Ascending aorta (tissue), 2 donors: ENCODE measurements at regions not wholly inside any gene's neighbourhood (a gene's known extent, or its start where the extent isn't known, plus 50 kb on each side); places are given as distances from the start of the nearest gene placed in this dataset.

Experiments used
- DNase-seq, 2 donors: peaks; one replicate each; pipeline ENCODE4 v3.0.0-alpha.2; 2019; ENCODE audit warnings: low spot score in 2 of 2
- H3K27ac ChIP-seq, 2 donors: fragments of 200-600 bp; sonication (generic); one replicate each; pipeline ENCODE4 v1.5.1; 2016 to 2017; ENCODE audit warnings: mild to moderate bottlenecking in 1 of 2
- H3K27me3 ChIP-seq: fragments of 200-600 bp; sonication (generic); one replicate; pipeline ENCODE4 v1.5.1; 2017
- H3K36me3 ChIP-seq, 2 donors: fragments of 200-600 bp; sonication (generic); one replicate each; pipeline ENCODE4 v1.5.1; 2016
- H3K4me1 ChIP-seq, 2 donors: fragments of 200-600 bp; sonication (generic); one replicate each; pipeline ENCODE4 v1.5.1; 2016 to 2017; ENCODE audit warnings: mild to moderate bottlenecking in 1 of 2
- H3K4me3 ChIP-seq, 2 donors: fragments of 200-600 bp; sonication (generic); one replicate each; pipeline ENCODE4 v1.5.1; 2016 to 2017; ENCODE audit warnings: mild to moderate bottlenecking in 1 of 2
- H3K9me3 ChIP-seq, 2 donors: fragments of 200-600 bp; sonication (generic); one replicate each; pipeline ENCODE4 v1.5.1; 2016
- intact Hi-C: fragments of 100-400 bp; cut with DNase I; formaldehyde crosslinking; loops from one replicate; pipeline ENCODE4 v1.15.1; 2023
- TF ChIP-seq, protein P1 (sequence below), 3 experiments: fragments of 200-600 bp in 2 of 3; fragments of 450-650 bp in 1 of 3; sonication (generic) in 2 of 3; IDR thresholded peaks; one replicate each; pipeline ENCODE4 v1.5.1; 2016 to 2019; ENCODE audit warnings: antibody characterized with exemption in 3 of 3, mild to moderate bottlenecking in 1 of 3, moderate library complexity in 1 of 3

GRCh38 chr3:1696669-1697275 is 401.9 kb upstream of the CNTN4 start:
- TF ChIP-seq, protein P1, sequence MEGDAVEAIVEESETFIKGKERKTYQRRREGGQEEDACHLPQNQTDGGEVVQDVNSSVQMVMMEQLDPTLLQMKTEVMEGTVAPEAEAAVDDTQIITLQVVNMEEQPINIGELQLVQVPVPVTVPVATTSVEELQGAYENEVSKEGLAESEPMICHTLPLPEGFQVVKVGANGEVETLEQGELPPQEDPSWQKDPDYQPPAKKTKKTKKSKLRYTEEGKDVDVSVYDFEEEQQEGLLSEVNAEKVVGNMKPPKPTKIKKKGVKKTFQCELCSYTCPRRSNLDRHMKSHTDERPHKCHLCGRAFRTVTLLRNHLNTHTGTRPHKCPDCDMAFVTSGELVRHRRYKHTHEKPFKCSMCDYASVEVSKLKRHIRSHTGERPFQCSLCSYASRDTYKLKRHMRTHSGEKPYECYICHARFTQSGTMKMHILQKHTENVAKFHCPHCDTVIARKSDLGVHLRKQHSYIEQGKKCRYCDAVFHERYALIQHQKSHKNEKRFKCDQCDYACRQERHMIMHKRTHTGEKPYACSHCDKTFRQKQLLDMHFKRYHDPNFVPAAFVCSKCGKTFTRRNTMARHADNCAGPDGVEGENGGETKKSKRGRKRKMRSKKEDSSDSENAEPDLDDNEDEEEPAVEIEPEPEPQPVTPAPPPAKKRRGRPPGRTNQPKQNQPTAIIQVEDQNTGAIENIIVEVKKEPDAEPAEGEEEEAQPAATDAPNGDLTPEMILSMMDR (IDR thresholded peaks at IDR 0.05), result no peak
- intact Hi-C loops, result no loop called here

GRCh38 chr3:1699361-1699920 is 399.2 kb upstream of the CNTN4 start:
- no peaks in the 10 kb centered on the region for H3K27me3 ChIP-seq
- H3K27ac ChIP-seq, result no peak overlapping the region
- H3K36me3 ChIP-seq, result no peaks in the 10 kb centered on the region
- H3K9me3 ChIP-seq, result no peaks in the 10 kb centered on the region
- no peak overlapping the region for H3K4me3 ChIP-seq
- DNase-seq, result no peak
- H3K4me1 ChIP-seq, result no peaks in the 10 kb centered on the region
- intact Hi-C loops, result no loop called here
- TF ChIP-seq, protein P1 (IDR thresholded peaks at IDR 0.05), result no peak

More at GRCh38 chr3:1696669-1697275, 401.9 kb upstream of the CNTN4 start:
- Histone ChIP-seq H3K4me1 (no peaks in the 10 kb centered on the region), H3K27ac (no peak overlapping the region), H3K27me3 (no peaks in the 10 kb centered on the region), H3K9me3 (no peaks in the 10 kb centered on the region), H3K4me3 (no peak overlapping the region), H3K36me3 (no peaks in the 10 kb centered on the region)
- DNase-seq, result no peak

DNA sequence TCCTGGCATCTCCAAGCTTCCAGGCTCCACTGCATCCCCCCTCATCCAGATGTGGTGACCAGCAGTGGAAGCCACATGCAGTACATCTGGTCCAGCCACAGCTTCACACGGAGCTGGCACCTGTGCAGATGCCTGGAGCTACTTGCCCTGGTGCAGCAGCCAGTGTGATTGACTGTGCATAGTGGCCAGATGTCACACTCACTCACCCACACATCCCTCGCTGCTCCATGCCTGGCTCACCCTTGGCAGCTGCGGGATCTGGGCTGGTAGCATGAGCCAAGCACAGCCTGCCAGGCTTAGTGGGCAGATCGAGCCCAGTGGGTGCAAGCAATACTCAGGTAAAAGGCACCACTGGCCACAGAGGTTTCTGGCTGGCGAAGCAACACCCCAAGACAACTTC is 398.0 kb upstream of the CNTN4 start:
- no peak for DNase-seq
- intact Hi-C loops, result no loop called here
- H3K9me3 ChIP-seq, result no peaks in the 10 kb centered on the region
- no peak overlapping the region for H3K4me3 ChIP-seq
- no peaks in the 10 kb centered on the region for H3K36me3 ChIP-seq
- no peak overlapping the region for H3K27ac ChIP-seq
- no peaks in the 10 kb centered on the region for H3K27me3 ChIP-seq
- no peaks in the 10 kb centered on the region for H3K4me1 ChIP-seq
- TF ChIP-seq, protein P1 (IDR thresholded peaks at IDR 0.05), result no peak

GRCh38 chr3:1703169-1703568 is 395.5 kb upstream of the CNTN4 start:
- Histone ChIP-seq H3K27me3 (no peaks in the 10 kb centered on the region), H3K27ac (no peak overlapping the region), H3K4me3 (no peak overlapping the region), H3K4me1 (no peaks in the 10 kb centered on the region), H3K9me3 (no peaks in the 10 kb centered on the region), H3K36me3 (no peaks in the 10 kb centered on the region)
- DNase-seq, result no peak
- intact Hi-C loops, result no loop called here
- TF ChIP-seq, protein P1 (IDR thresholded peaks at IDR 0.05), result no peak

GRCh38 chr3:1710663-1711062 is 388.0 kb upstream of the CNTN4 start:
- Histone ChIP-seq H3K27me3 (no peaks in the 10 kb centered on the region), H3K4me1 (no peaks in the 10 kb centered on the region), H3K9me3 (no peaks in the 10 kb centered on the region), H3K36me3 (no peaks in the 10 kb centered on the region), H3K27ac (no peak overlapping the region), H3K4me3 (no peak overlapping the region)
- TF ChIP-seq, protein P1 (IDR thresholded peaks at IDR 0.05), result no peak
- intact Hi-C loops, result no loop called here
- DNase-seq, result no peak
